Globus pallidus (tissue), 1 donor: ENCODE measurements at regions not wholly inside any gene's neighbourhood (a gene's known extent, or its start where the extent isn't known, plus 50 kb on each side); places are given as distances from the start of the nearest gene placed in this dataset.
"Not testable (repeated sequence)": the region's sequence is repeated elsewhere in the genome, so short reads cannot be mapped to it uniquely, and the experiment has no call there.

ENCODE experiments used
- DNase-seq: peaks from one replicate; pipeline ENCODE4 v3.0.0-alpha.2; 2015; ENCODE audit warnings: low spot score

- DNase-seq, result no peak
These were observed 785.6 kb downstream of the NTRK3 start for GRCh38 chr15:87470923-87471322.

DNA sequence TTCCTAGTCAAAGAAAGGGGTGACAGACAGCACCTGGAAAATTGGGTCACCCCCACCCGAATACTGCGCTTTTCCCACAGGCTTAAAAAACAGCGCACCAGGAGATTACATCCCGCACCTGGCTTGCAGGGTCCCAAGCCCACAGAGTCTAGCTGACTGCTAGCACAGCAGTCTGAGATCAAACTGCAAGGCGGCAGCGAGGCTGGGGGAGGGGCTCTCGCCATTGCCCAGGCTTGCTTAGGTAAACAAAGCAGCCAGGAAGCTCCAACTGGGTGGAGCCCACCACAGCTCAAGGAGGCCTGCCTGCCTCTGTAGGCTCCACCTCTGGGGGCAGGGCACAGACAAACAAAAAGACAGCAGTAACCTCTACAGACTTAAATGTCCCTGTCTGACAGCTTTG, 792.6 kb downstream of the NTRK3 start:
- not testable (repeated sequence) for DNase-seq

- DNase-seq, result no peak
These were observed 794.9 kb downstream of the NTRK3 start for GRCh38 chr15:87461631-87462030.

DNA sequence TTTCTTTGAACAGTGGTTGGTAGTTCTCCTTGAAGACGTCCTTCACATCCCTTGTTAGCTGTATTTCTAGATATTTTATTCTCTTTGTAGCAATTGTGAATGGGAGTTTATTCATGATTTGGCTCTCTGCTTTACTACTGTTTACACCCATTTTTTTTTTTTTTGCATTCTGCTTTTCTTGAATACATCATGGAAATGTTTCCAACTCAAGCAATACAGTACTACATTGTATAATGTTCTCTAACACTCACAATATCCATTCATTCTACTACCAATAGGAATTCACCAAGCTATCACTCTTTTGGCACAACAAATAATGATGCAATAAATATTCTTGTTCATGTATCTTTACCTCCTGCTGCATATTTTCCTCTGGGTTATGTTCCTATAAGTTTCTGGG, 801.7 kb downstream of the NTRK3 start:
- peak; percentile 19 for DNase-seq

GRCh38 chr15:87450314-87450713, 806.2 kb downstream of the NTRK3 start:
- no peak for DNase-seq

- no peak for DNase-seq
These were observed 817.4 kb downstream of the NTRK3 start for GRCh38 chr15:87439090-87439489.

GRCh38 chr15:87433871-87434270, 822.7 kb downstream of the NTRK3 start:
- DNase-seq, result no peak

- DNase-seq, result no peak
These were observed 826.8 kb downstream of the NTRK3 start for GRCh38 chr15:87429754-87430153.

DNA sequence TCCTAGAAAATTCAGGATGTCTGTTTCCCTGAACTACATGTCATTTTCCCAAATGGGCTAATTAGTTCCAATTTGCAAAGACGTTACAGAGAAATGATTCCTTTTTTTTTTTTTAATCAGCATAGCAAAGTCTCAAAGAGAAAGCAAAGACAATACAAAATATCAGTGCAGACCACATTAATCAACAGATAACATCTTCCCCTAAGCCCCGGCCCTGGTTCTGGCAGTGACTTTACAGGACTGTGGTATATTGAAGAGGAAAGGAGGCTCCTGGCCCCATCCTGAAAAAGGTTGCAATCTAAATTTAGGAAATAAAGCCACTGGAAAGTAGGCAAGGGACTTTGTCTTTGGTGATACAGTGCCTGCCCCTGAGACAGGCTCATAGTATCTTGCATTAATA, 836.5 kb downstream of the NTRK3 start:
- DNase-seq, result no peak

GRCh38 chr15:87419344-87419743, 837.2 kb downstream of the NTRK3 start:
- DNase-seq, result no peak

GRCh38 chr15:87416591-87417257, 839.8 kb downstream of the NTRK3 start:
- DNase-seq, result no peak

GRCh38 chr15:87408902-87409301, 847.6 kb downstream of the NTRK3 start:
- DNase-seq, result no peak

- DNase-seq, result no peak
These were observed 852.6 kb downstream of the NTRK3 start for GRCh38 chr15:87403973-87404372.

GRCh38 chr15:87401973-87402372, 854.6 kb downstream of the NTRK3 start:
- DNase-seq, result no peak

DNA sequence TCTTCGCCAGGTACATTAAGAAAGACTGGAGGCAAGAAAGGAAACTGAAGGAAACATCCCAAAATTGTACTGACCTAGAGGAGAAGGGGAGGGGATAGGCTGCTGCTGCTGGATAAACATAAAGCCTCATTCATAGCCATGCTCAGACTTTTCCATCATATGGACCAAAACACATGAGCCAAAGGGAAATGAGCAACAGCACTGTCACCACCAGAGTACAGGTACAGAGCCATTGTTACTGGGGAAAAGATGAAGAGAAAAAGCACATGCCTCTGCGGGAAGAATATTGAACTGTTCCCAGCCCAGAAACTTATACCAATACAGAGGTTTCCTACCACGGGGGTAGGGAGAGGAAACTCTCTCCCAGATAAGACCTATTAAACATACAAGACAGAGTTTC, 861.9 kb downstream of the NTRK3 start:
- DNase-seq, result no peak

- DNase-seq, result no peak
These were observed 868.8 kb downstream of the NTRK3 start for GRCh38 chr15:87387766-87388165.

- DNase-seq, result no peak
These were observed 882.2 kb downstream of the NTRK3 start for GRCh38 chr15:87374339-87374738.

DNA sequence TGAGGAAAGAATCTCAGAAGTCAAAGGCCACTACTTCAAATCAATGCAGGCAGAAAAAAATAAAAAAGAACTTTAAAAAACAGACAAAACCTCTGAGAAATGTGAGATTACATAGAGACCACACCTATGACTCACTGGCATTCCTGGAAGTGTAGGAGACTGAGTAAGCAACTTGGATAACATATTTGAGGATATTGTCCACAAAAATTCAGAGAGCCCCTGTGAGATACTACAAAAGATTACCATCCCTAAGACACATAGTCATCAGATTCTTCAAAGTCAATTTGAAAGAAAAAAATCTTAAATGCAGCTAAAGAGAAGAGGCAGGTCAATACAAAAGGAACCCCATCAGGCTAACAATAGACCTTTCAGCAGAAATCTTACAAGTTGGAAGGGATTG, 887.3 kb downstream of the NTRK3 start:
- DNase-seq, result no peak

DNA sequence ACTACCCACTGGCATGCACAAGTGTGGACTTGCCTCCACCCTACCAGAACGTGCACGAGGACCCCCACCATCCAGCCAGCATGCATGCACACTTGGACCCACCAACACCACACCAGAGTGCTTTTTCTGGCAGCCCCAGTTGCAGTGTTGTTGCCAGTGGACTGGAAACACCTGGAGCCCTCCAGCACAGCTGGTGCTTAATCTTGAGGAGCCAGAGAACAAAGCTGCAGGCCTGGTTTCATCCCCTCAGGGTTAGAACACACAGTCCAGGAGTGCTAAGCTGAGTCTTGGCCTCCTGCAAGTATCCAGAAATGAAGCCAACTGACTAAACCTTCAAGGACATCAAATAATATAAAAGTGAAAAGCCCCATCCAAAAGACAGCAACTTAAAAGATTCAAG, 888.0 kb downstream of the NTRK3 start:
- no peak for DNase-seq

GRCh38 chr15:87365186-87365585, 891.4 kb downstream of the NTRK3 start:
- no peak for DNase-seq

GRCh38 chr15:87362531-87362930, 894.0 kb downstream of the NTRK3 start:
- DNase-seq, result no peak

DNA sequence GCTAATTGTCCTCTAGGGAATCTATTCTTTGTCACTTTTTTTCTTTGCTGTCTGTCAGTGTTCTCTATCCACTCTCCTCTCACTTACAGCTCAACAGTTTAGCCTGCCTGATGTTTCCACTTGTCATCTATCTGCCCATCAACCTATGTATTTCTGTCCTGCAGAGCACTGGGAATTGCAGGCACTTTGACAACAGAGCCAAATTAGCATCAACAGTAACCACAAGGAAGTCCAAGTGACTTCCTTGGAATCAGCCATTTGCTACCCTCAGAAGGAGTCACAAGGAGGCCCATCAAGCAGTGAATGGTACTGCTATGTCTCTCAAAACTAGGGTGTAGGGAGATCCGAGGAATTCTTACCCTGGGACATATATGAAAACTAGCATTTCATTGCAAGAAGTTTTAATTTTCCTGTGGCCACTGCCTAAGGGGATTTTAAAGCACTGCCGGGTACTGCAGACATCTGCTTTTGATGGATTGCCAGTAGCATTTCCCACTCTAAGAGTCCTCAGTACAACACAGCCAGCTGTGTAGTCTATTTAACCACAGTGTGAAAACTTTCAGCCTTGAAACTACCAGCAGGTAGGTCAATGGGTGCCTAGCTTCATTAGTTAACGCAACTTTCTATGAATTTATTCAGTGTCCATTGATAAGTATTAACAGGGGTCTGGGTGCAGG, 898.8 kb downstream of the NTRK3 start:
- no peak for DNase-seq

GRCh38 chr15:87355946-87356345, 900.6 kb downstream of the NTRK3 start:
- no peak for DNase-seq
